ENCODE measurements at regions not wholly inside any gene's neighbourhood (a gene's known extent, or its start where the extent isn't known, plus 50 kb on each side); places are given as distances from the start of the nearest gene placed in this dataset.

GRCh38 chr1:30478799-30479563, 244.4 kb downstream of the MATN1 start:
- H3K27ac ChIP-seq (ENCODE audit: low read depth in 1 of 2, low read length in 2 of 2), result no peak overlapping the region
- 84% methylated on average over 12 of the region's 13 CpGs for WGBS
- DNase-seq (ENCODE audit: low spot score), result no peak
- H3K27me3 ChIP-seq (ENCODE audit: control insufficient read depth in 4 of 4, insufficient read depth in 4 of 4, low read length in 3 of 4), result no peaks in the 10 kb centered on the region
- H3K36me3 ChIP-seq (ENCODE audit: control insufficient read depth in 4 of 4, insufficient read depth in 3 of 4, low read depth in 1 of 4, low read length in 3 of 4), result no peaks in the 10 kb centered on the region
- TF ChIP-seq YY1 (IDR thresholded peaks at IDR 0.05), result no peak
- TF ChIP-seq HNF4A (conservative IDR thresholded peaks at IDR 0.05), result no peak
- no peak for TF ChIP-seq SP1 (IDR thresholded peaks at IDR 0.05)
- TF ChIP-seq RAD21 (IDR thresholded peaks at IDR 0.05), result no peak
- TF ChIP-seq JUND (IDR thresholded peaks at IDR 0.05), result no peak
- no peak for TF ChIP-seq ZBTB33 (IDR thresholded peaks at IDR 0.05)
- TF ChIP-seq, protein P1, sequence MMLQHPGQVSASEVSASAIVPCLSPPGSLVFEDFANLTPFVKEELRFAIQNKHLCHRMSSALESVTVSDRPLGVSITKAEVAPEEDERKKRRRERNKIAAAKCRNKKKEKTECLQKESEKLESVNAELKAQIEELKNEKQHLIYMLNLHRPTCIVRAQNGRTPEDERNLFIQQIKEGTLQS (IDR thresholded peaks at IDR 0.05), result no peak
- no peak for TF ChIP-seq RXRA (IDR thresholded peaks at IDR 0.05)
- no peak for TF ChIP-seq EGR1 (IDR thresholded peaks at IDR 0.05; ENCODE audit: low read depth in 2 of 2)
- no peak overlapping the region for H3K4me3 ChIP-seq (ENCODE audit: low read depth in 1 of 3, low read length in 3 of 3)
- H3K9ac ChIP-seq (ENCODE audit: low read depth in 1 of 2, low read length in 2 of 2), result no peak overlapping the region
- no peaks in the 10 kb centered on the region for H3K4me1 ChIP-seq (ENCODE audit: control insufficient read depth in 4 of 4, insufficient read depth in 4 of 4, low read length in 3 of 4)
- peaks cover 0 to 6% (median 0%) of the 10 kb centered on the region in 4 donors for H3K9me3 ChIP-seq (ENCODE audit: control insufficient read depth in 4 of 4, low read length in 3 of 4)

- WGBS, result 95% methylated on average over 6 of the region's 6 CpGs
- H3K4me3 ChIP-seq (ENCODE audit: low read depth in 1 of 3, low read length in 3 of 3), result no peak overlapping the region
- no peaks in the 10 kb centered on the region for H3K27me3 ChIP-seq (ENCODE audit: control insufficient read depth in 4 of 4, insufficient read depth in 4 of 4, low read length in 3 of 4)
- H3K4me1 ChIP-seq (ENCODE audit: control insufficient read depth in 4 of 4, insufficient read depth in 4 of 4, low read length in 3 of 4), result no peaks in the 10 kb centered on the region
- TF ChIP-seq, protein P2, sequence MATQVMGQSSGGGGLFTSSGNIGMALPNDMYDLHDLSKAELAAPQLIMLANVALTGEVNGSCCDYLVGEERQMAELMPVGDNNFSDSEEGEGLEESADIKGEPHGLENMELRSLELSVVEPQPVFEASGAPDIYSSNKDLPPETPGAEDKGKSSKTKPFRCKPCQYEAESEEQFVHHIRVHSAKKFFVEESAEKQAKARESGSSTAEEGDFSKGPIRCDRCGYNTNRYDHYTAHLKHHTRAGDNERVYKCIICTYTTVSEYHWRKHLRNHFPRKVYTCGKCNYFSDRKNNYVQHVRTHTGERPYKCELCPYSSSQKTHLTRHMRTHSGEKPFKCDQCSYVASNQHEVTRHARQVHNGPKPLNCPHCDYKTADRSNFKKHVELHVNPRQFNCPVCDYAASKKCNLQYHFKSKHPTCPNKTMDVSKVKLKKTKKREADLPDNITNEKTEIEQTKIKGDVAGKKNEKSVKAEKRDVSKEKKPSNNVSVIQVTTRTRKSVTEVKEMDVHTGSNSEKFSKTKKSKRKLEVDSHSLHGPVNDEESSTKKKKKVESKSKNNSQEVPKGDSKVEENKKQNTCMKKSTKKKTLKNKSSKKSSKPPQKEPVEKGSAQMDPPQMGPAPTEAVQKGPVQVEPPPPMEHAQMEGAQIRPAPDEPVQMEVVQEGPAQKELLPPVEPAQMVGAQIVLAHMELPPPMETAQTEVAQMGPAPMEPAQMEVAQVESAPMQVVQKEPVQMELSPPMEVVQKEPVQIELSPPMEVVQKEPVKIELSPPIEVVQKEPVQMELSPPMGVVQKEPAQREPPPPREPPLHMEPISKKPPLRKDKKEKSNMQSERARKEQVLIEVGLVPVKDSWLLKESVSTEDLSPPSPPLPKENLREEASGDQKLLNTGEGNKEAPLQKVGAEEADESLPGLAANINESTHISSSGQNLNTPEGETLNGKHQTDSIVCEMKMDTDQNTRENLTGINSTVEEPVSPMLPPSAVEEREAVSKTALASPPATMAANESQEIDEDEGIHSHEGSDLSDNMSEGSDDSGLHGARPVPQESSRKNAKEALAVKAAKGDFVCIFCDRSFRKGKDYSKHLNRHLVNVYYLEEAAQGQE (IDR thresholded peaks at IDR 0.05), result no peak
- TF ChIP-seq, protein P1 (IDR thresholded peaks at IDR 0.05), result no peak
- TF ChIP-seq NR2F2 (IDR thresholded peaks at IDR 0.05), result no peak
- no peak for TF ChIP-seq SP1 (IDR thresholded peaks at IDR 0.05)
- TF ChIP-seq GABPA (IDR thresholded peaks at IDR 0.05 in 1 of 2, conservative IDR thresholded peaks at IDR 0.05 in 1 of 2), result no peak
- no peak for TF ChIP-seq ZBTB33 (IDR thresholded peaks at IDR 0.05)
- TF ChIP-seq FOXA1 (IDR thresholded peaks at IDR 0.05), result no peak
- no peak for TF ChIP-seq FOXA2 (IDR thresholded peaks at IDR 0.05)
- TF ChIP-seq, protein P3, sequence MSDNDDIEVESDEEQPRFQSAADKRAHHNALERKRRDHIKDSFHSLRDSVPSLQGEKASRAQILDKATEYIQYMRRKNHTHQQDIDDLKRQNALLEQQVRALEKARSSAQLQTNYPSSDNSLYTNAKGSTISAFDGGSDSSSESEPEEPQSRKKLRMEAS (IDR thresholded peaks at IDR 0.05), result no peak
- no peak for TF ChIP-seq RXRA (IDR thresholded peaks at IDR 0.05)
- TF ChIP-seq RAD21 (IDR thresholded peaks at IDR 0.05), result no peak
- no peak for TF ChIP-seq TAF1 (conservative IDR thresholded peaks at IDR 0.05)
- TF ChIP-seq HNF4G (IDR thresholded peaks at IDR 0.05), result no peak
- no peak for TF ChIP-seq HNF4A (conservative IDR thresholded peaks at IDR 0.05)
- no peak for DNase-seq (ENCODE audit: low spot score)
- H3K27ac ChIP-seq (ENCODE audit: low read depth in 1 of 2, low read length in 2 of 2), result no peak overlapping the region
- no peaks in the 10 kb centered on the region for H3K36me3 ChIP-seq (ENCODE audit: control insufficient read depth in 4 of 4, insufficient read depth in 3 of 4, low read depth in 1 of 4, low read length in 3 of 4)
- peaks cover 0 to 6% (median 0%) of the 10 kb centered on the region in 4 donors for H3K9me3 ChIP-seq (ENCODE audit: control insufficient read depth in 4 of 4, low read length in 3 of 4)
- H3K9ac ChIP-seq (ENCODE audit: low read depth in 1 of 2, low read length in 2 of 2), result no peak overlapping the region
Observed at GRCh38 chr1:30478283-30478682, 245.1 kb downstream of the MATN1 start.
